Vagina (tissue), 2 donors: ENCODE measurements at regions not wholly inside any gene's neighbourhood (a gene's known extent, or its start where the extent isn't known, plus 50 kb on each side); places are given as distances from the start of the nearest gene placed in this dataset.

ENCODE experiments used
- CTCF ChIP-seq, 3 experiments: fragments of 450-650 bp in 2 of 3; fragments of 200-600 bp in 1 of 3; sonication (generic) in 1 of 3; IDR thresholded peaks; one replicate each; pipeline ENCODE4 v1.5.1; 2017 to 2019; ENCODE audit warnings: antibody characterized with exemption in 3 of 3, mild to moderate bottlenecking in 2 of 3, moderate library complexity in 2 of 3
- POLR2A ChIP-seq, 2 donors: fragments of 450-650 bp; IDR thresholded peaks; one replicate each; pipeline ENCODE4 v1.6.1; 2017; ENCODE audit warnings: antibody characterized with exemption in 2 of 2, mild to moderate bottlenecking in 2 of 2, moderate library complexity in 2 of 2

GRCh38 chr14:23729720-23730387, 93.7 kb downstream of the DHRS2 start:
- TF ChIP-seq CTCF (IDR thresholded peaks at IDR 0.05), result no peak
- TF ChIP-seq POLR2A (IDR thresholded peaks at IDR 0.05), result no peak
